Suprapubic skin (tissue), 3 donors: ENCODE measurements at regions not wholly inside any gene's neighbourhood (a gene's known extent, or its start where the extent isn't known, plus 50 kb on each side); places are given as distances from the start of the nearest gene placed in this dataset.

Source experiments
- CTCF ChIP-seq, 2 donors: fragments of 200-600 bp in 1 of 2; fragments of 450-650 bp in 1 of 2; sonication (generic) in 1 of 2; IDR thresholded peaks; one replicate each; pipeline ENCODE4 v1.5.1; 2016 to 2019; ENCODE audit warnings: antibody characterized with exemption in 2 of 2, mild to moderate bottlenecking in 1 of 2, moderate library complexity in 1 of 2
- POLR2AphosphoS5 ChIP-seq, 3 donors: sonication (generic); formaldehyde crosslinking; IDR thresholded peaks; one replicate each; pipeline ENCODE4 v1.6.1; 2017; ENCODE audit warnings: antibody characterized with exemption in 3 of 3

- no peak for TF ChIP-seq POLR2AphosphoS5 (IDR thresholded peaks at IDR 0.05)
- TF ChIP-seq CTCF (IDR thresholded peaks at IDR 0.05): no peak
Observed at GRCh38 chr7:121505021-121505420, 108.9 kb upstream of the FAM3C start.
